Right lobe of liver (tissue), 6 donors: ENCODE measurements at regions not wholly inside any gene's neighbourhood (a gene's known extent, or its start where the extent isn't known, plus 50 kb on each side); places are given as distances from the start of the nearest gene placed in this dataset.
A peak's percentile ranks its signal among the peaks of the same experiment; 100 is the strongest.

Experiments
- ATAC-seq, 4 donors: fragments of 200-7000 bp; cut with Tn5 transposase; one replicate each; pipeline ENCODE4 v1.9.1; 2020; ENCODE audit warnings: mild to moderate bottlenecking in 4 of 4, moderate library complexity in 4 of 4
- DNase-seq, 3 donors: peaks; one replicate each; pipeline ENCODE4 v3.0.0-alpha.2; 2020
- H3K27ac ChIP-seq, 3 donors: fragments of 200-600 bp; one replicate each; pipeline ENCODE4 v1.8.0; 2022
- H3K27me3 ChIP-seq, 2 donors: fragments of 200-600 bp; one replicate each; pipeline ENCODE4 v1.8.0; 2022
- H3K36me3 ChIP-seq, 4 donors: fragments of 200-600 bp; sonication (generic) in 1 of 4; one replicate each; pipeline versions ENCODE4 v1.5.1 to v1.8.0; 2017 to 2022; ENCODE audit warnings: control low read depth in 1 of 4
- H3K4me1 ChIP-seq, 4 donors: fragments of 200-600 bp; sonication (generic) in 1 of 4; one replicate each; pipeline versions ENCODE4 v1.5.1 to v1.8.0; 2017 to 2022; ENCODE audit warnings: control low read depth in 1 of 4
- H3K4me3 ChIP-seq, 3 donors: fragments of 200-600 bp; one replicate each; pipeline ENCODE4 v1.8.0; 2022
- H3K9me3 ChIP-seq, 4 donors: fragments of 200-600 bp; sonication (generic) in 1 of 4; one replicate each; pipeline versions ENCODE4 v1.5.1 to v1.8.0; 2017 to 2022; ENCODE audit warnings: control low read depth in 1 of 4
- POLR2A ChIP-seq: fragments of 450-650 bp; IDR thresholded peaks from one replicate; pipeline ENCODE4 v1.6.1; 2017; ENCODE audit warnings: antibody characterized with exemption, mild to moderate bottlenecking
- WGBS: methylation state at CpG from one replicate; pipeline ENCODE4 v1.1.6; 2018; ENCODE audit warnings: low coverage, low lambda C conversion rate; ENCODE audit not compliant: insufficient coverage; ENCODE audit errors: missing lambda C conversion rate; 5-methylcytosine and 5-hydroxymethylcytosine counted together
- intact Hi-C, 2 donors: fragments of 100-400 bp; cut with DNase I; formaldehyde crosslinking; loops; one replicate each; pipeline versions ENCODE4 v1.11.2 to v1.14.1; 2022
- TF ChIP-seq, protein P1 (sequence below), 4 donors: fragments of 200-600 bp in 3 of 4; fragments of 450-650 bp in 1 of 4; IDR thresholded peaks; one replicate each; pipeline versions ENCODE4 v1.5.1 to v1.8.0; 2016 to 2022; ENCODE audit warnings: antibody characterized with exemption in 4 of 4, mild to moderate bottlenecking in 2 of 4
- donor health status: DM: no; HTN: yes; CAD: no.
- donor health status: DM: no; HTN: no; CAD: no.
- donor health status: DM: no; HTN: no; CAD: no.
- donor health status: DM: no; HTN: yes; CAD: no.
- donor health status: DM: no; HTN: yes; CAD: no.

DNA sequence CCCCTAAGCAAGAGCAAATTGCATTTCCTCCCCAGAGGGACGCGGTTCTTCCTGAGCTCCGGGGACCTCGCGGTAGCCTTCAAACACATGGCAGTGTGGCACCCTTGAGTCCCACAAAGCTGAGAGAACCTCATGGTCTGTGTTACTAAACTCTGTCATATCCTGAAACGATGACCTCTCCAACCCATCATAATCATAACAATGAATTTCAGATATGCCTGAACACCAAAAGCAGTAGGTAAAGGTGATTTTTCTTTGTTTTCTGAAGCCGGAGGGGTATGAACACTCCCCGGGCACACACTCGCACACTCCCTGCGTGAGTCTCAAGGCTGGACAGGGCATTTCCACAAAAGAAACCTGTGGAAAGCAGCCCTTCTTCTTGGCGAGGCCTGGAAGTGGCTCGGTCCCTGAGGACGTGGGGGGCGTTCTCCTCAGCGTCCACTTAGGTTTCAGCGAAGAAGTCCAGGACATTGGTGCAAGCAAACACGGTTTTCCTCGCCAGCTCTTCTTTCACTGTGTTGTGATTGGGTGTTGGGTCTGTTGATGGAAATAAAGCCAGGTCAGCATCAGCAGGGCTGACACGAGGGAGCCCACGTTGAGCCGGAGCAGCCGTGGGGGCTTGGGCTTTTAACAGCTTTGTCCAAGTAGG, 183.4 kb downstream of the ERMARD start:
- H3K27me3 ChIP-seq = no peaks in the 10 kb centered on the region
- H3K9me3 ChIP-seq = no peaks in the 10 kb centered on the region
- H3K4me3 ChIP-seq = no peak overlapping the region
- H3K27ac ChIP-seq = peak overlapping the region in 2 of 3 donors; percentile 26 to 75
- WGBS = 56% methylated on average over 2 of the region's 22 CpGs
- H3K4me1 ChIP-seq = peaks cover 0 to 19% (median 9%) of the 10 kb centered on the region in 4 donors
- H3K36me3 ChIP-seq = no peaks in the 10 kb centered on the region
- intact Hi-C loops = no loop called here
- TF ChIP-seq, protein P1, sequence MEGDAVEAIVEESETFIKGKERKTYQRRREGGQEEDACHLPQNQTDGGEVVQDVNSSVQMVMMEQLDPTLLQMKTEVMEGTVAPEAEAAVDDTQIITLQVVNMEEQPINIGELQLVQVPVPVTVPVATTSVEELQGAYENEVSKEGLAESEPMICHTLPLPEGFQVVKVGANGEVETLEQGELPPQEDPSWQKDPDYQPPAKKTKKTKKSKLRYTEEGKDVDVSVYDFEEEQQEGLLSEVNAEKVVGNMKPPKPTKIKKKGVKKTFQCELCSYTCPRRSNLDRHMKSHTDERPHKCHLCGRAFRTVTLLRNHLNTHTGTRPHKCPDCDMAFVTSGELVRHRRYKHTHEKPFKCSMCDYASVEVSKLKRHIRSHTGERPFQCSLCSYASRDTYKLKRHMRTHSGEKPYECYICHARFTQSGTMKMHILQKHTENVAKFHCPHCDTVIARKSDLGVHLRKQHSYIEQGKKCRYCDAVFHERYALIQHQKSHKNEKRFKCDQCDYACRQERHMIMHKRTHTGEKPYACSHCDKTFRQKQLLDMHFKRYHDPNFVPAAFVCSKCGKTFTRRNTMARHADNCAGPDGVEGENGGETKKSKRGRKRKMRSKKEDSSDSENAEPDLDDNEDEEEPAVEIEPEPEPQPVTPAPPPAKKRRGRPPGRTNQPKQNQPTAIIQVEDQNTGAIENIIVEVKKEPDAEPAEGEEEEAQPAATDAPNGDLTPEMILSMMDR (IDR thresholded peaks at IDR 0.05) = no peak
- no peak for TF ChIP-seq POLR2A
- ATAC-seq (peak in 1 of 4 donors; percentile 3), DNase-seq (no peak)

DNA sequence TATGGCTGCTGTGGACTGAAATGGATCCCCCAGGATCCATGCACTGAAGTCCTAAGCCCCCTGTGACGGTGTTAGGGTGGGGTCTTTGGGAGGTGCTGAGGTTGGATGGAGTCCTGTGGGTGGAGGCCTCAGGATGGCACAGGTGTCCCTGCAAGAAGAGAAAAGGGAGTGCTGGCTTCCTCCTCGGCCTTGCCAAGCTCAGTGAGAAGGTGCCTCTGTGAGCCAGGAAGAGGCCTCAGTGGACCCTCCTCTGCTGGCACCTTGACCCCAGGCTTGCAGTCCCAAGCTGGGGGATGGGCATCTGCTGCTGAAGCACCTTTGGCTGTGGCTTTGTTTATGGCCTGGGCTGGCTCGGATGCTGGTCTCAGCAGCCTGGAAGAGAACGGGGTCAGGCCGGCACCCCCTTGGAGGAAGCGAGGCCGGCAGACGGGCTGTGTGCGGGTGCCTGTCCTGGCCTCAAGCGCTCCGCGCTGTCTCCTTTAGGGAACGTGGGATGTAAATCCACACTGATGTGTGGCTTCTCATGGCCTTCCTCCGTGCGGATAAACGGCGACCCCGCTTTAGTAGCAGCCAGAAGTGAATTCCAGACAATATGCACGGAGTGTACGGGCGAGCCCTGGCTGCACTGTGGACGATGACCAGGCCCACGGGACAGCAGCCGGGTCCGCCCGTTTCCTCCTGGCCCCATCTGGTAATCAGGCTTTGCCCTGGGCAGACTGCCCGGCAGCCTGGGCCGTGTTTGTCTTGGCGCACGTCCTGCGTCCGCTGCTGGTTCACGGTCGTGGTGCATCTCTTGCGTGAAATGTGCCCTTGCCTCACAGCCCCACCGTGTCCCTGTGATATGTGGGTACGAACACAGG, 182.6 kb downstream of the ERMARD start:
- H3K4me3 ChIP-seq = no peak overlapping the region
- peak; percentile 91 to 97 (median 95) for DNase-seq
- TF ChIP-seq, protein P1 (IDR thresholded peaks at IDR 0.05) = no peak
- peak; percentile 67 for TF ChIP-seq POLR2A
- H3K9me3 ChIP-seq = no peaks in the 10 kb centered on the region
- ATAC-seq = peak; percentile 95 to 98 (median 96)
- no peaks in the 10 kb centered on the region for H3K27me3 ChIP-seq
- peak overlapping the region; percentile 67 to 75 (median 68) for H3K27ac ChIP-seq
- H3K36me3 ChIP-seq = no peaks in the 10 kb centered on the region
- H3K4me1 ChIP-seq = peaks cover 0 to 19% (median 9%) of the 10 kb centered on the region in 4 donors
- intact Hi-C loops = no loop called here
- WGBS = 47% methylated on average over 3 of the region's 37 CpGs

DNA sequence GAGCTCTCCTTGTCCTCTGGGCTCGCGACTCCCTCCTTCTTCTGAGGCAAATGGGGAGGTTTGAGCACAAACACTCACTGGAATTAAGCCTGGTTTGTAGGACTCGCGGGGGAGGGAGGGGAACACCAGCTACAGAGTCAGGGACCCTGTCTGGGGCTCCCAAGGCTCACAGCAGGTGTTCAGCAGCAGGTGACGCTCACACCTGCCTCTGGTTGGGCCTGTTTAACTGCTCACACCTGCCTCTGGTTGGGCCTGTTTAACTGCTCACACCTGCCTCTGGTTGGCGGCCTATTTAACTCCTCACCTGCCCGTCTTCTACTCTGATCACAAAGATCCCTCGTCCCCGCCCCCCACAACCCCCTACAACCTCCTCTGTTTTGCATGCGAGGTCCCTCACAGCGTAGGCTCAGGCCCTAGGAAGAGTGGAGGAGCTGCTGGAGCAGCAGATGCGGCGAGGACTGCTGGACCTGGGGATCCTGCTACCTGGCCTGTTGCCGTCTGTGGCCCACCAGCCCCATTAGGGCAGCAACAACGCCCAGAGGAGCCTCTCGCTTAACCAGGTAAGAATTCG, 181.9 kb downstream of the ERMARD start:
- no peak overlapping the region for H3K27ac ChIP-seq
- DNase-seq = no peak
- no peak overlapping the region for H3K4me3 ChIP-seq
- no peaks in the 10 kb centered on the region for H3K27me3 ChIP-seq
- WGBS = 40% methylated on average over 1 of the region's 17 CpGs
- H3K36me3 ChIP-seq = no peaks in the 10 kb centered on the region
- no peak for TF ChIP-seq POLR2A
- TF ChIP-seq, protein P1 (IDR thresholded peaks at IDR 0.05) = no peak
- intact Hi-C loops = no loop called here
- ATAC-seq = no peak
- H3K4me1 ChIP-seq = peaks cover 0 to 19% (median 9%) of the 10 kb centered on the region in 4 donors
- no peaks in the 10 kb centered on the region for H3K9me3 ChIP-seq

DNA sequence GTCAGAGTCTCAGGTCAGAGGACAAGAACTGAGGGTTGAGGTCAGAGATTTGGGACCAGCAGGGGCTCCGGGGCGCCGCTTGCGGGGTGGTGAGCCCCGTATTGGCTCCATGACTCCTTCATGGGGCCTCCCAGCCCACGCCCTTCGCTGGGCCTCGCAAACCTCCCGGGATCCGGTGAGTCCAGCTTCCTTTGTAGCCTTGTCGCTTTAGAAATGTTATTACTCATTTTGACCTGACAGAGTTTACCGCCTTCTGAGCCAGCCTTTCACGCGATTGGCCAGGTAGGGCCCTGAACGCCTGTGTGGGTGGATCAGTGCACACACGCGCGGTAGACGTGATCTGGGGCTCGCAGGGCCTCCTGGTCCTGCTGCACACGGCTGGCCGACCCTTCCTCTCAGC, 181.1 kb downstream of the ERMARD start:
- Histone ChIP-seq H3K4me1 (peaks cover 0 to 19% (median 9%) of the 10 kb centered on the region in 4 donors), H3K9me3 (no peaks in the 10 kb centered on the region), H3K27ac (no peak overlapping the region), H3K36me3 (no peaks in the 10 kb centered on the region), H3K4me3 (no peak overlapping the region), H3K27me3 (no peaks in the 10 kb centered on the region)
- TF ChIP-seq, protein P1 (IDR thresholded peaks at IDR 0.05) = no peak
- TF ChIP-seq POLR2A = no peak
- intact Hi-C loops = no loop called here
- WGBS = 83% methylated on average over 8 of the region's 22 CpGs
- DNase-seq = no peak
- no peak for ATAC-seq
